AML-193 (cell line): ENCODE measurements at regions not wholly inside any gene's neighbourhood (a gene's known extent, or its start where the extent isn't known, plus 50 kb on each side); places are given as distances from the start of the nearest gene placed in this dataset.
"Not testable (repeated sequence)": the region's sequence is repeated elsewhere in the genome, so short reads cannot be mapped to it uniquely, and the experiment has no call there.

ENCODE experiments used
- DNase-seq, 2 experiments: peaks; one replicate each; lab custom pipeline; 2025; lab: John Stamatoyannopoulos, UW

DNA sequence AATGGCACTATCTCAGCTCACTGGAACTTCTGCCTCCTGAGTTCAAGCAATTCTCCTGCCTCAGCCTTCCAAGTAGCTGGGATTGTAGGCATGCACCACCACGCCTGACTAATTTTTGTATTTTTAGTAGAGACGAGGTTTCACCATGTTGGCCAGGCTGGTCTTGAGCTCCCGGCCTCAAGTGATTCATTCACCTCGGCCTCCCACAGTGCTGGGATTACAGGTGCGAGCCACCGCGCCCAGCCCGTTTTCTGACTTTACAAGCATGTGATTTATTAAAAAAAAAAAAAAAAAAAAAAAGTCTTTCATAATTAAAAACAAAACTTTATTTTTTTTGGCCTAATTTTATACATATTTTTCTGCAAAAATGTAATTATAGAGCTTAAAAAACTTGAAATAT lies 64.8 kb upstream of the DGKB start:
- not testable (repeated sequence) for DNase-seq

DNA sequence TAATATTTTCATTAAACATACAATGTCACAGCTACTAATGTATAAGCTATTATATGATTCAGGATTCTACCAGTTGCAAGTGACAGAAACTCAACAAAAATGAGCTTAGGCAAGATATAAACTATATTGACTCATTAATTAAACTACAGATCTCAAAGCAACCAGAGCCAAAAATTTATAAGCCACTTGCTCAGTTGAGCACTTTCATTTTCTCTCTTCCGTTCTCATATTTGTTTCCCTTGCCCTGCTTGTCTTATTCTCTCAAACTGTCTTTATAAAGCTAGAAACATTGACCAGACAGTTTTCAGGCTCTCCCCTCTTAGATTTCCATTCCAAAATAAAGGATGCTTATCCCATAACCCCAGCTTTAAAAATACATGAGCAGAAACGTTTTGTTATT lies 60.2 kb upstream of the DGKB start:
- no peak for DNase-seq

DNA sequence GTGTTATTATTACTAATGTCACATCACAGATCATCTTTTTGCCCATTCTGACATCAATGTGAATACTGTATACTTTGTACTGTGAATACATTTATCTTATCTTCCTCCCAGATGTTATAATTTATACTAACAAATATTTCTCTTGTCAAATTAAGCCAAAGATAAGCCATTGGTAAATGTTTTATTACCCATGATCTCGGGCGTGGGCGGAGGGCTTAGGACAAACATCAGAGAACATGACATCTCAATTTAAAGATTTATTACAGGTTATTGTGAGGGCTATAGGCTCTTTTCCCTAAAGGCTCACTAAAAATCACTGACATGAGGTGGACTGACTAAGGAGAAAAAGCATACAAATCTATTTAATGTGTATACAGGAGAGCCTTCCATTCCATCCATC lies 58.2 kb upstream of the DGKB start:
- no peak for DNase-seq

DNA sequence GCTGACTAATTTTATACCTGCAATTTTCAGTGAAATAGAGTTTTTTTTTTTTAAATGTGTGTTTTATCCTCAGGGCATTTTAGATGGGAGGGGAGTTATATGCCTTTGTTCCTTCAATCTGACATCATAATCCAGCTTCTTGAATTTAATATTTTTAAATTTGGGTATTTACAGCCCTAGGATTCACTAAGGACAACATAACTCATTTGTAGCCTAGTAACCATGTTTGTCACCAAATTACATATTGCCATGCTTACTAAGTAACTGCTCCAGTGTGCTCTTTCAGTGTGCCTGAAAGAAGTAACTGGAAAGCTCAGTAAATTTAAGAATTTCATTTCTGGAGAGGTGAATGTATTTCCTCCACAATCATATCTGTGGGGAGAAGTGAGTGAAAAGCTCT lies 56.8 kb upstream of the DGKB start:
- no peak for DNase-seq

DNA sequence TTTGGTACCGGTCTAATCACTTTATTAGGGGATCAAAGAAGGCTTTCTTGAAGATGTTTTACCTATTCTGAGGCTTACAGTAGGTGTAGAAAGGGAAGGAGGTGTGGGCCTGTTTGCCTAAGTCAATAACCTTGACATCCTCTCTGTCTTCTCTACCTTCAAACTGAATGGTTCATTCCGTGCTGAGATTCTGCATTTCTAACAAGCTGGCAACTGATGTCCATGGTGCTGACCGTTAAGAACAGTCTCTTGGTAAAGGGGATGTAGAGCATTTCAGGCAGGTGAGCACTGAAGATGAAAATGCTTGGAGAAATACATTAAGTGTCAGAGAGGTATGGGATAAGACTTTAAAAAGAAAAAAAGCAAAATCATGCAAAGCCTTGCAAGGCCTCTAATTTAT lies 51.5 kb upstream of the DGKB start:
- no peak for DNase-seq
